ENCODE measurements at regions not wholly inside any gene's neighbourhood (a gene's known extent, or its start where the extent isn't known, plus 50 kb on each side); places are given as distances from the start of the nearest gene placed in this dataset.
"Not testable (repeated sequence)": the region's sequence is repeated elsewhere in the genome, so short reads cannot be mapped to it uniquely, and the experiment has no call there.

GRCh38 chr9:90198956-90199355, 443.7 kb downstream of the DIRAS2 start:
- DNase-seq: no peak

- no peak for DNase-seq
Observed at GRCh38 chr9:90201766-90202165, 440.9 kb downstream of the DIRAS2 start.

GRCh38 chr9:90204128-90204831, 438.3 kb downstream of the DIRAS2 start:
- no peak for DNase-seq

GRCh38 chr9:90213045-90213444, 429.6 kb downstream of the DIRAS2 start:
- not testable (repeated sequence) for DNase-seq

GRCh38 chr9:90219548-90220118, 423.0 kb downstream of the DIRAS2 start:
- no peak for DNase-seq

GRCh38 chr9:90221899-90222298, 420.7 kb downstream of the DIRAS2 start:
- DNase-seq: not testable (repeated sequence)

- peak; percentile 59 for DNase-seq
Observed at GRCh38 chr9:90226839-90227338, 415.7 kb downstream of the DIRAS2 start.

- not testable (repeated sequence) for DNase-seq
Observed at GRCh38 chr9:90233081-90233480, 409.5 kb downstream of the DIRAS2 start.

GRCh38 chr9:90240541-90240940, 402.1 kb downstream of the DIRAS2 start:
- DNase-seq: no peak

- no peak for DNase-seq
Observed at GRCh38 chr9:90245661-90246060, 397.0 kb downstream of the DIRAS2 start.

- DNase-seq: no peak
Observed at GRCh38 chr9:90249094-90249493, 393.5 kb downstream of the DIRAS2 start.

GRCh38 chr9:90251316-90251715, 391.3 kb downstream of the DIRAS2 start:
- no peak for DNase-seq

- DNase-seq: no peak
Observed at GRCh38 chr9:90256345-90256744, 386.3 kb downstream of the DIRAS2 start.

GRCh38 chr9:90259311-90260246, 383.0 kb downstream of the DIRAS2 start:
- DNase-seq: no peak

- no peak for DNase-seq
Observed at GRCh38 chr9:90261698-90262097, 380.9 kb downstream of the DIRAS2 start.

- no peak for DNase-seq
Observed at GRCh38 chr9:90268613-90269012, 374.0 kb downstream of the DIRAS2 start.

- no peak for DNase-seq
Observed at GRCh38 chr9:90271707-90272106, 370.9 kb downstream of the DIRAS2 start.

GRCh38 chr9:90274725-90275124, 367.9 kb downstream of the DIRAS2 start:
- DNase-seq: no peak

- DNase-seq: no peak
Observed at GRCh38 chr9:90285946-90286345, 356.7 kb downstream of the DIRAS2 start.

- no peak for DNase-seq
Observed at GRCh38 chr9:90287567-90288274, 354.9 kb downstream of the DIRAS2 start.

GRCh38 chr9:90288275-90288639, 354.4 kb downstream of the DIRAS2 start:
- no peak for DNase-seq

GRCh38 chr9:90290716-90291485, 351.7 kb downstream of the DIRAS2 start:
- DNase-seq: no peak
